ENCODE measurements at regions not wholly inside any gene's neighbourhood (a gene's known extent, or its start where the extent isn't known, plus 50 kb on each side); places are given as distances from the start of the nearest gene placed in this dataset.

- DNase-seq (ENCODE audit: low read depth) = no peak
Observed at GRCh38 chr1:29865051-29865450, 628.7 kb downstream of the PTPRU start.

- DNase-seq (ENCODE audit: low read depth) = no peak
Observed at GRCh38 chr1:29864431-29865022, 628.2 kb downstream of the PTPRU start.

- no peak for DNase-seq (ENCODE audit: low read depth)
Observed at GRCh38 chr1:29861922-29862321, 625.6 kb downstream of the PTPRU start.

- no peak for DNase-seq (ENCODE audit: low read depth)
Observed at GRCh38 chr1:29861446-29861845, 625.1 kb downstream of the PTPRU start.

- DNase-seq (ENCODE audit: low read depth) = no peak
Observed at GRCh38 chr1:29860681-29861080, 624.4 kb downstream of the PTPRU start.

GRCh38 chr1:29860056-29860455 is 623.7 kb downstream of the PTPRU start:
- DNase-seq (ENCODE audit: low read depth) = no peak

- DNase-seq (ENCODE audit: low read depth) = no peak
Observed at GRCh38 chr1:29859126-29859525, 622.8 kb downstream of the PTPRU start.

GRCh38 chr1:29858646-29859045 is 622.3 kb downstream of the PTPRU start:
- DNase-seq (ENCODE audit: low read depth) = no peak

GRCh38 chr1:29856340-29857114 is 620.2 kb downstream of the PTPRU start:
- DNase-seq (ENCODE audit: low read depth) = no peak

GRCh38 chr1:29855561-29856160 is 619.3 kb downstream of the PTPRU start:
- DNase-seq (ENCODE audit: low read depth) = no peak

- no peak for DNase-seq (ENCODE audit: low read depth)
Observed at GRCh38 chr1:29854700-29855276, 618.5 kb downstream of the PTPRU start.

GRCh38 chr1:29853716-29854330 is 617.5 kb downstream of the PTPRU start:
- DNase-seq (ENCODE audit: low read depth) = no peak

GRCh38 chr1:29852248-29852647 is 615.9 kb downstream of the PTPRU start:
- no peak for DNase-seq (ENCODE audit: low read depth)

- DNase-seq (ENCODE audit: low read depth) = no peak
Observed at GRCh38 chr1:29851691-29852090, 615.4 kb downstream of the PTPRU start.

GRCh38 chr1:29849991-29850757 is 613.9 kb downstream of the PTPRU start:
- no peak for DNase-seq (ENCODE audit: low read depth)

- DNase-seq (ENCODE audit: low read depth) = no peak
Observed at GRCh38 chr1:29849038-29849750, 612.9 kb downstream of the PTPRU start.

- no peak for DNase-seq (ENCODE audit: low read depth)
Observed at GRCh38 chr1:29845910-29846309, 609.6 kb downstream of the PTPRU start.

- DNase-seq (ENCODE audit: low read depth) = no peak
Observed at GRCh38 chr1:29842130-29842529, 605.8 kb downstream of the PTPRU start.

GRCh38 chr1:29839726-29840125 is 603.4 kb downstream of the PTPRU start:
- no peak for DNase-seq (ENCODE audit: low read depth)

- no peak for DNase-seq (ENCODE audit: low read depth)
Observed at GRCh38 chr1:29838738-29839320, 602.5 kb downstream of the PTPRU start.

Measured in fibroblast of gingiva (primary cell).